NCI-H1417 (cell line): ENCODE measurements at regions not wholly inside any gene's neighbourhood (a gene's known extent, or its start where the extent isn't known, plus 50 kb on each side); places are given as distances from the start of the nearest gene placed in this dataset.
A peak's percentile ranks its signal among the peaks of the same experiment; 100 is the strongest.
"Not testable (repeated sequence)": the region's sequence is repeated elsewhere in the genome, so short reads cannot be mapped to it uniquely, and the experiment has no call there.

ENCODE experiments used
- DNase-seq, 3 experiments: peaks; one replicate each; lab custom pipeline; 2025; lab: John Stamatoyannopoulos, UW

DNA sequence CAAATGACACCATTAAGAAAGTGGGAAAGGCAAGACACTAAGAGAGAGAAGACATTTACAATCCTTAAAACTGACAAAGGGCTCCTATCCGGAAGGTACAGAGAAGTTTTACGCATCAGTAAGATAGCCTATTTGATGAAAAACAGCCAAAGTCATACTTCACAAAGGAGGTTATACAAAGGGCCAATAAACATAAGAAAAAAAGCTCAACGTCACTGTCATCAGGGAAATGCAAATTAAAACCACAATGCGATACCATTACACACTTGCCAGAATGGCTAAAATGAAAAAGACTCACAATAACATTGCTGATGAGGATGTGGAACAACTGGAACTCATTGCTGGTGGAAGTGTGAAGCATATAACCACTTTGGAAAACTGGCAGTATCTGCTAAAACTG is 168.6 kb upstream of the FAR2 start:
- no peak for DNase-seq

DNA sequence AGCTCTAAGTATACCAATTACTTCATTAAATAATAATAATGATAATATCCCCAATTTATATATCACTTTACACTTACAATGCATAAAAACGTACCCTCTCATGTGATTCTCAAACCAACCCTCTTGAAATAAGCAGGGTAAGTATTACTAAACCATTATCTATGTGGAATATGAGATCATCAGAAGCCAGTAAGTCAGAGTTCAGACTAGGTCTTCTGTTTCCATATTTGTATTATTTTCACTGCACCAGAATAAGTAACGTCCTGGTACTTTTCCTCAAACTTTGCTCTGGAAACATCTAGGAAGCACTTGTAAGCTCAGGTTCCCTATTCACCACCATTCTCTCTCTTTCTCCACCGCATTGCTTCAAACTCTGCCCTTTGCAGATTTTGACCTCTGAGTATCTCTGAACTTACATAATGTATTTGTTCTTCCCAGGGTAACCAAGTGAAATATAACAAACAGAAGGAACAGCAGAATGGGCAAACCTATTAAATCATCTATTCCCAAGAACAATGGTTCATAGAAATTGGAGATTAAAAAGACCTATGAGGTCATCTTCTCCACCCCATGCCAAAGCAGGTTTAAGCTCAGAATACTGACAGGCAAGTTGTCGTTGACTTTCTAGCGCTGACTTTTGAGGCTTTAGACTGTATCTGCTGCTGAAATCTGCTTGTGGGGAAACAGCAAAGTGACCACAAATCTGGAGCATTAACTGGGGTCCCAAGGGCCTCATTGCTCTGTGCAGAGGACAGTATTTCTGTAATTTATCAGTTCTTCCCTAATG is 161.3 kb upstream of the FAR2 start:
- DNase-seq: no peak

DNA sequence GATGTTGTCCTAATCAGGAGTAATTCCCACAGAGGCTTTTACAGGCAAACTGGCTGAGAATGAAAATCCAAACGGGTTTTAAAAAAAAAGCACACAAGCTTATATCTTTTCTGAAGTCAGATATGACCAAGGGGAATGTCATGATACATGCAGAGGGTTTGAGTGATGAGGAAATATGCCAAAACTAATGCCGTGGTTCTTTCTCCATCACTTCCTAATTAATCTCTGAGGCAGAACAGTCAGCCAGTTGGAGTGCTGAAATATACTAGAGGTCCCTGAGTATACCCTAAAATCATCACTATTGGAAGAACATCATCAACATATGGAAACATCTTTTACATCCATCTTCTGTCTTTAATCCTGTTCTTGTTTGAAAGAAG is 160.8 kb upstream of the FAR2 start:
- no peak for DNase-seq

DNA sequence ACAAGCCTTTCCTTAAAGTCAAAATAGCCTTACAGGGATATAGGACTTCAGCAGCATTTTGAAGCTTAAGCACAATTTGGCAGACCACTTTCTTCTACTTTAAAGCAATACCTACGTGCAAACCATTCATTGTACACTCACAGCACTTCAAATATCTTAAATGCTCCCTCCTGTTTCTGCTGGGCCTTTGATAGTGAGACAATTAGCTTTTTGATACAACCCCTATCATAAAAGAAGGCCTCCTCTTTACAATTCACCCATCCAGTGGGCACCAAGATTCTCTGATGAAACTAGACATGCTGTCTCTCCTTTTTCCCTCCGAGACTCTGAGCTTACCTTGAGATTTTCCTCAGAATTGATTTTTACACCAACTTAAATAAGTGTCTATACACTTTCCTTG is 157.5 kb upstream of the FAR2 start:
- DNase-seq: no peak

DNA sequence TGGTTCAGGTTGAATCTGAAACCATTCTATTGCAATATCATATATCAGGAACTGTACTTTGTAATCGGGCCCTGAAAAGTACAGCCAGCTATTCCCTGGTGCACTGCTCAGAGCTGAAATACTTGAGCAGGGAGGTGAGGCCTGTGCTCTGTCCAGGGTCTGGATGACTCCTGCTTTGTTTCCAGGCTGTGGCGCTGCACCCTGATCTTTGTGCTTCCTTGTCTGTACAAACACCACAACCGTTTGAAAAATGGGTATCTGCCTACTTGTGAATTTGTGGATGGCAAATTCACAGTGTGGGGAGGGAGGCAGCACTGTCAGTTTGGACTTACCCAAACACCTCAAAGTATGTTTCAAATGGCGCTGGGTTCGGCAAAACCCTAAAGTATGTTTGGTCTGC is 155.4 kb upstream of the FAR2 start:
- DNase-seq: no peak

DNA sequence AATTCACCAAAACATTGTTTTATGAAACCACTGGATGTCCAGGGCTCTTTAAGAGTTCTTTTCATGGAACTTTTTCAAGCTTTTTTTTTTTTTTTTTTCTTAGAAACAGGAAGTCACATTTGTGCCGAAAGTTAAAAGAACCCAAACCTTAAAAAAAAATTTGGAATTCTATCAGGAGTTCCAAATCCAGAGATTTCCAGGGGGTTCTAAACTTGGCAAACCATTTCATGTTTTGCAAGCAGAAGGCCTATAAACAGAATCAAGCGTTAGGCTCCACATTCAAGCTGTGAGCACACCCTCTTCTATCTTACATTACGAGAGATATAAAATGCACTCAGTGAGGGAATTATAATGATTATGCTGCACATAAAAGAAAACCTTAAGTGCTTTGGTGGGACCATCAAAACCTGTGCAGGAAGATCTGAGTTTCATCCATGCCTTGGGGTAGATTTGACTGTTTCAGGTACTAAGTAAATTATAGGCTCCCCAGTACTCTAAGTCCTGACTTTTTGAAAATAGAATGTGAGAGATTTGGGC is 154.8 kb upstream of the FAR2 start:
- DNase-seq: no peak

DNA sequence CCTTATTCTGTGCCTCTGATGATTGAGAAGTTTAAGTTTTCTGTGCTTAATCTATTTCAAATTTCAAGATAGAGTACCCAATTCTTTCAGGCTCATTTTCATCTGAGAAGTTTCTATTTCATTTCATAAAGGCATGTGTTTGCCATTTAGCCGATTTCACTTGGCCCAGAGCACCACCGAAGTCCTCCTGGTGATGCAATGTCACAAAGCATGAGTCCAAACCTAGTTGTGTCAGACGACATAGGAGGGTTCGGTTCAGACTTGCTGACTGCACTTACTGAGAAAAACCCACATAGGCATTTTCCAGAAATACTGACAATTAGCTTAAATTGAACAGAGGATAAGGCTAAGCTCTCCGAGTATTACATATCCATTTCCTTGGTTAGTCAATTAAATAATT is 152.4 kb upstream of the FAR2 start:
- DNase-seq: no peak

DNA sequence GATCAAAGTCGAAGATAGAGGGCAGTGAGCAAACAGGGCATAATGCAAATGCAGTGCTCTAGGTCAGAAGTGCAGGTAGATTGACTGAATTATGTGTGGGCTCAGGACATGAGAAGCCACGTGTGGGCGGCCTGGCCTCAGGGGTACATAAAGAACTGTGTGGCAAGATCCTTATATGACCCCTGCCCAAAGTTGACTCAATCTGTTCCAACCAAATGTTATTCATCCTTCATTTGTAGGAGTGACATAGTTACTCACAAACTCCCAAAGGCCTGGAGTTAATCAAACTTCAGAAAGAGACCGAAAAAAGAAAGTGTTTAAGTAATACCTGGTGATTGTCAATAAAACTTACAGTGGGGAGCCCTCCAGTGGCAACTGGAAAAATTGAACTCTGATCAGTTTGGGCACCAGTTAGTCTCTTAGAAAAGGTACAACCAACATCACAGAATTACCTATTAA is 150.4 kb upstream of the FAR2 start:
- peak in 1 of 3 experiments; percentile 17 for DNase-seq

DNA sequence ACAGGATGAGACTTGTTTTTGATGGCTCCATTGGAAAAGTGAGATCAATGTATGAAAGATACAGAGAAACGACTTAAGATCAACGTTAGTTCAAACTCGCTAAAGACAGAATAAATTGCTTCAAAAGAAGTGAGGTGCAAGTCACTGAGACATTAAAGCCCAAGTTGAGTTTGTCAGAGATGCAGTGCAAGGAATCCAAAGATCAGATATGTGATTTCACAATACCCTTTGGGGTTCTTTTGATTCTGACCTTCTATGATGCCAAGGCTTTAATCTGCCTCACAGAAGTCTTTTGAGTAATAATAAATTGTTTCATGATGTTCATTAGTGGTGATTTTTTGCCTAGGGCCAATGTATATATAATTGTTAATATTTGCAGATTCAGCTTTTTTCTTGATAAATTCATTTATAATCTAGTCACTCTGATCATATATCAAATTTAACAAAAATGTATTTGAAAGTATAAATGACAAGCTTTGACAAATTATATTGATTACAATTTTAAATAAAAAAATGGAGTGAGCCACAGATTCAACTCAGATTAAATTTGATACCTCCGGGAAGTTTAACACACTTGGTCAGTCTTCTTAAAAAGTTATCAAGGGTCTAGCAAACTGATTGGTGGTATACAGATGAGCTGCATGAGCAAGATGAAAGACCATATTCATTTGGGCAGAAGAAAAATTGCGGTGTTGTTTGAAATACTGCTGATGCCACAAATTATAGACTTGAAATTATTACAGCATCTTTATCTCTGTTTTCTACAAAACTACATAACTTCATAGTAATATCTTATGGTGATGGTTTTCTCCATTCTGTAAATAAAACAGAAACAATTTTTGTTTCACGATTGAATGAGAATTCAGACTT is 144.8 kb upstream of the FAR2 start:
- no peak for DNase-seq

DNA sequence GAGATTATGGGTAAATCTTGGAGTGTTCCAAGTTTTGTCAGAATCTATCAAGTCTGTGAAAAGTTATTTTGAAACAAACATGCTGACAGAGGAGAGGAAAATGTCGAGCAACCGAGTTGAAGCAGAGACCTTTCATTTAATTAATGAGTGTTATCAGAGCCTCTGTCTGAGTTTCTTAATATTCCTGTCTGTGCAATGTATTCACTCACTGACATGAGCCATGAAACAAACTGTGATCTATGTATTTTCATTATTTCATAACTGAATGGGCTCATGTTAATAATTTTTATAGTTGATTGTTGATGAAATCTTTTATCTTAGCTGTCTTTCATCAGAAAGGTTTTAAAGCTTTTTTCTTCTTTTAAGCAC is 144.2 kb upstream of the FAR2 start:
- no peak for DNase-seq

DNA sequence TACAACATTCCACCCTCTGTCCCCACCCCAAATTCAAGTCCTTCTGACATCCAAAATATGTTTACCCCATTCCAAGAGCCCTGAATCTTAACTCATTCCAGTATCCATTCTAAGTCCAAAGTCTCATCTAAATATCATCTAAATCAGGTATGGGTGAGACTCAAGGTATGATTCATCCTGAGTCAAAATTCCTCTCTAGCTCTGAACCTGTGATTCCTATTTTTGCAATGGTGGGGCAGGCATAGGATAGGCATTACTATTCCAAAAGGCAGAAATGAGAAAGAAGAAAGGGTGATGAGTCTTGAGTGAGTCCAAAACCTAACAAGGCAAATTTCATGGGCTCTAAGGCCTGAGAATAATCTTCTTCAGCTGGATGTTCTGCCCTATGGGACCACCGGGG is 140.3 kb upstream of the FAR2 start:
- no peak for DNase-seq

DNA sequence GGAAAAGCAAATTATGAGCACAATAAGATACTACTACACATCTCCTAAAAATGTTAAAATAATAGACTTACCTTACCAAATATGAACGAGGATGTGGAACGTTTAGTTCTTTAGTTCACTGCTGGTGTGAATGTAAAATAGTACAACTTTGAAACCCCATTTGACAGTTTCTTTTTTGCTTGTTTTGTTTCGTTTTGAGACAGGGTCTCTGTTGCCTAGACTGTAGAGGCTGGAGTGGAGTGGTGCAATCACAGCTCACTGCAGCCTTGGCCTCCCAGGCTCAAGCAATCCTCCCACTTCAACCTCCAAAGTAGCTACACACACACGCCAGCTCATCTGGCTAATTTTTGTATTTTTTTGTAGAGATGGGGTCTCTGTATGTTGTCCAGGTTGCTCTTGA is 136.4 kb upstream of the FAR2 start:
- no peak for DNase-seq

DNA sequence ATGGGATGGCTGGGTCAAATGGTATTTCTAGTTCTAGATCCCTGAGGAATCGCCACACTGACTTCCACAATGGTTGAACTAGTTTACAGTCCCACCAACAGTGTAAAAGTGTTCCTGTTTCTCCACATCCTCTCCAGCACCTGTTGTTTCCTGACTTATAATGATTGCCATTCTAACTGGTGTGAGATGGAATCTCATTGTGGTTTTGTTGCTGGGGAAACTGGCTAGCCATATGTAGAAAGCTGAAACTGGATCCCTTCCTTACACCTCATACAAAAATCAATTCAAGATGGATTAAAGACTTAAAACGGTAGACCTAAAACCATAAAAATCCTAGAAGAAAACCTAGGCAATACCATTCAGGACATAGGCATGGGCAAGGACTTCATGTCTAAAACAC is 131.5 kb upstream of the FAR2 start:
- not testable (repeated sequence) for DNase-seq

DNA sequence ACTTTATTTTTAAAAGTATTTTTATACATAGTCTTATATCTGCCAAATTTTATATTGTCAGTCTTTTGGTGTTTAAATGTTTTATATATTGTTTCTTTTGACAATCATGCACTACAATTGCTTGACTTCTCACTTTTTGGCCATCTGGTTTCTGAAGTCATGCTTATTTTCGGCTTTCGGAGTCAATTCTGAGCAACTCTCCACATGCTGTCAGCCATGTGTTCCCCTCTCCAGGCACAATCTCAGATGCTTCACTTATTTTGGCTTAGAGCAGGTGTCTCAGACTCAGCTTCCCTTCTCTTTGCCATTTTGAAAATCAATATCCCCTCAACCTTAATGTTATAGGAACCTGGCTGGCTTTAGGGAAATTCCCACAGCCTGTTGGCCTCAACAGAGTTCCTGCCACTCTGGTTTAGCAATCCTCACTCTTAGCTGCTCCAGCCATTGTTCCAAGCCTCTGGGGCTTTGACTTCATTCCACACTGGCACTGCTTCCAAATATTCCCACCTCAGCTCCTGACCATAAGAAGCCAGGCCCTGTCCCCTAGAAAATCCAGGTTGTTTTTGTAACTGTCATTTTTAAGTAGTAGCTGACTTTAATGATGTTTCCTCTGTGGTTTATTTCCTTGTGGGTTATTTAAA is 125.5 kb upstream of the FAR2 start:
- no peak for DNase-seq

DNA sequence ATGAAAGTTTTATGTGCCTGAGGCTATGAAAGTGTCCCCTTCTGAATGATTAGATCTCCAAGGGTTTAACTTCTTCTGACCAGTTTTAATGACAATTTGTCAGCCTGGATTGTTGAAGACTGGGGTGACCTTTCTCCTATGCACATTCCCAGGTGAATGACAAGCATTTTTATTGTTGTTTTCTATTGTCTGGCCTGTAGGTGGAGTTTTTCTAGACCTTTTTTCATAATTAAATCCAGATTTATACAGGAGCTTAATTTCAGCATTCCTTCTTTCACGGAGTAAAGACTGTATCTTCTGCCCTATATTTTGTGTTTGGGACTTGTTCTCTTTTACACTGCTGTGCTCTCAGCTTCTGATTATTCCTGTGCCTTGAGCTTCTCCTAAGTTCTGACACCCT is 125.0 kb upstream of the FAR2 start:
- DNase-seq: no peak

DNA sequence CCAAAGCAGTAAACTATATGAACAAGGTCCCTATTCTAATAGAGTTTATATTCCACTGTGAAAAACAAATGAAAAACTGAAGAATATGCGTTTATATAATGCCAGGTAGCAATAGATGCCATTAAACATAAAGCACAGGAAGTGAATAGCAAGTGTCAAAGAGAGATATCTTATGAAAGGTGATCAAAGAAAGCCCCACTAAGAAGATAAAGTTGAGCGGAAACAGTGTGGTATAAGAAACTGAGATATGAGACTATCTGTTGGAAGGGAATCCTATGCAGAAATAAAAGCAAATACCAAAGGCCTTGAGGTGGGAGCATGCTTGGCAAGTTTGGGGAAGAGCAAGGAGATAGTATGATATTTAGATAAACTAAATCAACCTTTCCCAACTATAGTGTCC is 123.1 kb upstream of the FAR2 start:
- DNase-seq: no peak

DNA sequence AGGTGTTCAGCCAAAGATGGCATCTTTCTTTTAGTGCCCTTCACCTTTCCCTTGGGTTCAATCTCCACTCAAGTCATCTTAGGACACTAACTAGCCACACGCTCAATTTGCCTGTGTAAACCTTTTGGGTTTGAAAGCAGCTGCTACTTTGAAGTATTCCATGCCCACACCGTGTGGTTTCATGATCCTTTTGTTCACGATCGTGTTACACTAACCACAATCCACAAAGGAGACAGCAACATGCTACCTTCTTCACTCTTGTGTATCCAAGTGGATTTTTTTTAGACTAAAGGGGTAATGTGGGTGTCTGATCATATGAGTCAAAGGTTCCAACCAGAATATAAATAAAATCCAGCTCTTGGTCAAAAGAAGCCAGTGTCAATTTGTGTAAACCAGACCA is 122.7 kb upstream of the FAR2 start:
- peak in 1 of 3 experiments; percentile 97 for DNase-seq

DNA sequence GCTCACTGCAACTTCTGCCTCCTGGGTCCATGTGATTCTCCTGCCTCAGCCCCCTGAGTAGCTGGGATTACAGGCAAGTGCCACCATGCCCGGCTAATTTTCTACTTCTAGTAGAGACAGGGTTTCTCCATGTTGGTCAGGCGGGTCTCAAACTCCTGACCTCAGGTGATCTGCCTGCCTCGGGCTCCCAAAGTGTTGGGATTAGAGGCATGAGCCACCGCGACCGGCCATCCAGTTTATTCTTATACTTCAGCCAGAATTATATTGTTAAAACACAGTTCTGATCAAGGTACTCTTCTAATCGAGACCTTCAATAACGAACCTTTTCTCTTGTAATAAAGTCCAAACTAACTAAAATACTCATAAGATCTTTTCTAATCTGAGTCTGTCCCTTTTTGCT is 119.6 kb upstream of the FAR2 start:
- DNase-seq: not testable (repeated sequence)

DNA sequence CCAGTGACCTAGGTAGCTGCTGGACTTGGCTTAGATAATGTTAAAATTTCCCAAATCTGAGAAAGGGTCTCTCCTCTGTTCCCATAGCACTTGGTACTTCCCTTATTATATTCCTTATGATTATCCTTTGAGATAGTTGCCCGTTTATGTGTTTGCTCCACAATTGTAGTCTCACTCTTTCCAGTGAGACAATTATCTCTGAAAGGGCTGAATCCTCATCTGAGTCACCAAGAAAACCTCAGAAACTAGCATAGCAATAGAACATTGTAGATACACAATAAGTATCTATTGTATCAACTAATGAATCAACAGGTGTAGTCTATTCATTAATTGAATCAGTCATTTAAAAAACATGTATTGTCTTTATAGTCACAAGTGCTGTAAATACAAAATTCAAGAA is 119.1 kb upstream of the FAR2 start:
- DNase-seq: no peak

DNA sequence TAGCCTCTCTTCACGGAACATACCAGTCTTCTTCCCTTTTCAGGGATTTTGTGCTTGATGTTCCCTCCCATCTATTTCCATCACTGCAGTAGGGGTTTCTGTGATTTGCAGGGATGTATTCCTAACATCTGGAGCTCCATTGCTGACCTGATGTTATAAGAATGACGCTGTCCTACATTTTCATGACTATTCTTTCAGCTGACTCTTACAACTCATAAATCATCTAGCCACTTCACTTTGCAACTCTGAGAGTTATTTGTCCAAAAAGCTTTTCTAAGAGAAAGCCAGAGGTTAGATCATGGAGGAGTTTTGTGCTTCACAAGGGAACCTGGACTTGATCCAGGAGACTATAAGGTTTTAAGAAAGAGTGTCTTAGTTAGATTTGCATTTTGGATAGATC is 116.6 kb upstream of the FAR2 start:
- no peak for DNase-seq

DNA sequence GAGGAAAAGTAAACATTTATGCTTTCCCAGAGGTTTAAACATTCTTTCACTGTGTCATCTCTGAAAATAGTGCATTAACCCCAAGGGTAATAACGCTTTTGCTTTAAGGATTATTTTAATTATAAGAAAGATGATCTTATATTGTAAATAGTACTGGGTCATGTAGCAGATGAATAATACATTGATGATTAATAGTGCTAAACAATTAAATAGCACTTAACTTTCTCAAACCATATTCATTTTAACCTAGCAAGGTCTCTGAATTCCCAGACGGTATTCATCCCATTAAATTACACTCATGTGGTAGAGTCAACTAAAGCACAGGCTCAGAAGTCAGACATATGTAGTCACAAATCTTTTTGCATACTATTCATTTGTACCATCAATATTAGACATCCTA is 115.6 kb upstream of the FAR2 start:
- no peak for DNase-seq

DNA sequence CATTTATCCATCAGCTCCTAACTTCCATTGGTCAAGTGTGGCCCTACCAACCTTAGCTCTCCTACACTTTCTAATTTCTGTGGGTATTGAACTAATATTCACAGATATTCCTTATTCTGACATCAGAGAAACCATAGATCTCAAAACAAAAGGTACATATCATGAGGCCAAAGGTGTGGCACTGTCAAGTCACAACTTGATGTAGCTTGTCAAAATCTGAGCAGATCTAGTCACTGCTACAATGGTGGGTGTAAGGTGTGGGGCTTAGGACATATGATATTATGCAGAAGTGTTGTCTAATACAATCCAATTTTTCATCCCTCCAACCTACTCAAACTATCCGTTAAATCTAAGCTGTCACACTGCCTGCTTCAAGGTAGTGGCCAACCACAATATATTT is 114.0 kb upstream of the FAR2 start:
- no peak for DNase-seq

DNA sequence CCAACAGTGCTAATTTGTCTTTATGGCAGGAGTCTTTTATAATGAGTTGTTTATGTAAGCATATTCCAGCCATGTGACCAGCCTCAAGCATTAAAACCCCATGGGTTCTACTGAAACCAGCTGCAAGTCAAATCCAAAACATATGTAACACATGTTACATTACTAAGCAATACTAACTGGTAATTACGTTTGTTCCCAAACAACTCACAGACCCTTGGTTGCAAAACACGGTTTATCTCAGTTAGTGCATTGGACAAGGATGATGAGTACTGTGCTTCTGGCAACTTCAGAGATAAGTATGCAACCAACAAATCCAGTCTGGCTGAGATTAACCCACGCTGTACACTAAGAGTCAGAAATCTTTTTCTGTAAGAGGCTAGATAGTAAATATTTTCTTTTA is 110.1 kb upstream of the FAR2 start:
- no peak for DNase-seq
